ENCODE measurements at regions not wholly inside any gene's neighbourhood (a gene's known extent, or its start where the extent isn't known, plus 50 kb on each side); places are given as distances from the start of the nearest gene placed in this dataset.

DNA sequence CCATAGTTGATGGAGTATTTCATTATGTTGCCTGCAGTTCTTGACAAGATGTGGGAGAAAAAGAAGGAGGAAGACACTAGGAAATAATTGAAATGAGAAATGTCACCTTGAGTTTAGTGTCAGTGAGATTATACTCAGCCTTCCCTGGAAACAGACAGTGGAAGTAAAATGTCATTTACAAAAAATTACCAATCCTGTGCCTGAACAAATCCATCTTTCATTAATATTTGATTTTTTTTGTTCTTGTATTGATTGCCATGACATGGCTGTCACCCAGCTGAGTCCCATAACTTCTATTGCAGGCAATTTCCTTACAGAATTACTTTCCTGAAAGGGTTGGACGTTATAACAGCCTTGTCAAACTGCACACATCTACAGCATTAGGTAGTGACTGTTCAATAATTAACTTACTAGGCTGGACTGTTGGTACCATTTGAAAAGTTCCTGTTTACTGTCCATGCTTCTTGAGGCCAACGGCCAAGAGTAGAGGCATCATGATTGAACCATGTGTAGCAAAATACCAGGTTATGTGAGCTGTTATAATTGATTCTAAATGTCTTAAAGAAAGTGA is 572.2 kb upstream of the LMCD1 start:
- peaks cover 2% of the 10 kb centered on the region for H3K27me3 Mint-ChIP-seq (ENCODE audit: low read depth)
- H3K36me3 Mint-ChIP-seq = no peaks in the 10 kb centered on the region
- peaks cover 5% of the 10 kb centered on the region for H3K9me3 Mint-ChIP-seq
- no peak overlapping the region for H3K27ac Mint-ChIP-seq
- TF ChIP-seq, protein P1, sequence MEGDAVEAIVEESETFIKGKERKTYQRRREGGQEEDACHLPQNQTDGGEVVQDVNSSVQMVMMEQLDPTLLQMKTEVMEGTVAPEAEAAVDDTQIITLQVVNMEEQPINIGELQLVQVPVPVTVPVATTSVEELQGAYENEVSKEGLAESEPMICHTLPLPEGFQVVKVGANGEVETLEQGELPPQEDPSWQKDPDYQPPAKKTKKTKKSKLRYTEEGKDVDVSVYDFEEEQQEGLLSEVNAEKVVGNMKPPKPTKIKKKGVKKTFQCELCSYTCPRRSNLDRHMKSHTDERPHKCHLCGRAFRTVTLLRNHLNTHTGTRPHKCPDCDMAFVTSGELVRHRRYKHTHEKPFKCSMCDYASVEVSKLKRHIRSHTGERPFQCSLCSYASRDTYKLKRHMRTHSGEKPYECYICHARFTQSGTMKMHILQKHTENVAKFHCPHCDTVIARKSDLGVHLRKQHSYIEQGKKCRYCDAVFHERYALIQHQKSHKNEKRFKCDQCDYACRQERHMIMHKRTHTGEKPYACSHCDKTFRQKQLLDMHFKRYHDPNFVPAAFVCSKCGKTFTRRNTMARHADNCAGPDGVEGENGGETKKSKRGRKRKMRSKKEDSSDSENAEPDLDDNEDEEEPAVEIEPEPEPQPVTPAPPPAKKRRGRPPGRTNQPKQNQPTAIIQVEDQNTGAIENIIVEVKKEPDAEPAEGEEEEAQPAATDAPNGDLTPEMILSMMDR (IDR thresholded peaks at IDR 0.05; ENCODE audit: unreplicated experiment) = no peak
- no peaks in the 10 kb centered on the region for H3K4me1 Mint-ChIP-seq
- no peak overlapping the region for H3K4me3 Mint-ChIP-seq
- no peak for DNase-seq (ENCODE audit: low spot score in 2 of 2, unreplicated experiment in 2 of 2)

DNA sequence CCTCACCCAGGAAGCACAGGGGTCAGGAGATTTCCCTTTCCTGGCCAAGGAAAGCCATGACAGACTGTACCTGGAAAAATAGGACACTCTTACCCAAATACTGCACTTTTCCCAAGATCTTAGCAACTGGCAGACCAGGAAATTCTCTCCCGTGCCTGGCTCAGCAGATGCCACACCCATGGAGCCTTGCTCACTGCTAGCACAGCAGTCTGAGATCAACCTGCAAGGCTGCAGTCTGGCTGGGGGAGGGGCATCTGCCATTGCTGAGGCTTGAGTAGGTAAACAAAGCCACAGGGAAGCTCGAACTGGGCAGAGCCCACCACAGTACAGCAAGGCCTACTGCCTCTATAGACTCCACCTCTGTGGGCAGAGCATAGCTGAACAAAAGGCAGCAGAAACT is 567.3 kb upstream of the LMCD1 start:
- no peaks in the 10 kb centered on the region for H3K27me3 Mint-ChIP-seq (ENCODE audit: low read depth)
- H3K4me3 Mint-ChIP-seq = no peak overlapping the region
- TF ChIP-seq, protein P1 (IDR thresholded peaks at IDR 0.05; ENCODE audit: unreplicated experiment) = no peak
- H3K4me1 Mint-ChIP-seq = no peaks in the 10 kb centered on the region
- DNase-seq (ENCODE audit: low spot score in 2 of 2, unreplicated experiment in 2 of 2) = no peak
- peaks cover 46% of the 10 kb centered on the region for H3K9me3 Mint-ChIP-seq
- H3K36me3 Mint-ChIP-seq = no peaks in the 10 kb centered on the region
- no peak overlapping the region for H3K27ac Mint-ChIP-seq

DNA sequence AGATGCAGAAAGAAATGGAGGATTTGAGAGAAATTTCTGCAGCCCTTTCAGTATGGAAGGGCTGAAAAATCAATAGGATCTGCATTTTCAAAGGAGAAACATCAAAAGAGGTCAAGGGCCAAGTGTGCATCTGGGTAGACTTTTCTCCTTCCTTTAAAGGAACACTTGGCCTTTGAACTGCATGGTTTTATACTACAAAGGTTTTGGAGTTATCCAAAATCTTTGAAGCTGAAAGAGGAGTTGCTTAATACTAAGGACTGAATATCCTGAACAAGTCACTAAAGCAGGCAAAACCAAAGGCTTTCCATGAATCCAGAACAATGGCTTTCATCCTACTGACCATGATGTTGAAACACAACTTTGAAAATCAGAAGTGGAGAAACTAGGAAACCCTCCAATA is 553.7 kb upstream of the LMCD1 start:
- no peak overlapping the region for H3K27ac Mint-ChIP-seq
- TF ChIP-seq, protein P1 (IDR thresholded peaks at IDR 0.05; ENCODE audit: unreplicated experiment) = no peak
- DNase-seq (ENCODE audit: low spot score in 2 of 2, unreplicated experiment in 2 of 2) = no peak

DNA sequence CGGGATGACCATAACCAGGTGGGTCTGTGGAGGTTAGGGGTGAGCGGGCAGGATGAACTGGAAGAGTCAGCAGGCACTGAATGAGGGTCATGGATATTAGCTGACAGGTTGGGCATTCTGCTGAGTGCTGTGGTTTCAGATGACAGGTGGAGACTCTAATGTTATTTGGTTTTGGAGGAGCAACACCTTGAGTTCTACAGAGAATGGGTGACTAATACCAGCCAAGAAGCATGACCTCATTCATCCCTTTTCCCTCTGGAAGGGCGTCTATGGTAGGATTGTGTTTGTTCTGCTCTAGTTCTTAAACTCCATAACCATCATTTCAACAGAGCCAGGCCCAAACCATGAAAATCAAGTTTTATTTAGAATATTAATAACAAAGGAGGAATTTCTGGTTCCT is 550.7 kb upstream of the LMCD1 start:
- Mint-ChIP-seq H3K27me3 (ENCODE audit: low read depth) (no peaks in the 10 kb centered on the region), H3K27ac (no peak overlapping the region), H3K4me1 (no peaks in the 10 kb centered on the region), H3K36me3 (no peaks in the 10 kb centered on the region), H3K9me3 (no peaks in the 10 kb centered on the region), H3K4me3 (no peak overlapping the region)
- TF ChIP-seq, protein P1 (IDR thresholded peaks at IDR 0.05; ENCODE audit: unreplicated experiment) = no peak
- no peak for DNase-seq (ENCODE audit: low spot score in 2 of 2, unreplicated experiment in 2 of 2)

More for the DNA sequence above, 553.7 kb upstream of the LMCD1 start:
- no peaks in the 10 kb centered on the region for H3K9me3 Mint-ChIP-seq
- no peaks in the 10 kb centered on the region for H3K27me3 Mint-ChIP-seq (ENCODE audit: low read depth)
- no peaks in the 10 kb centered on the region for H3K36me3 Mint-ChIP-seq
- no peak overlapping the region for H3K4me3 Mint-ChIP-seq
- no peaks in the 10 kb centered on the region for H3K4me1 Mint-ChIP-seq

DNA sequence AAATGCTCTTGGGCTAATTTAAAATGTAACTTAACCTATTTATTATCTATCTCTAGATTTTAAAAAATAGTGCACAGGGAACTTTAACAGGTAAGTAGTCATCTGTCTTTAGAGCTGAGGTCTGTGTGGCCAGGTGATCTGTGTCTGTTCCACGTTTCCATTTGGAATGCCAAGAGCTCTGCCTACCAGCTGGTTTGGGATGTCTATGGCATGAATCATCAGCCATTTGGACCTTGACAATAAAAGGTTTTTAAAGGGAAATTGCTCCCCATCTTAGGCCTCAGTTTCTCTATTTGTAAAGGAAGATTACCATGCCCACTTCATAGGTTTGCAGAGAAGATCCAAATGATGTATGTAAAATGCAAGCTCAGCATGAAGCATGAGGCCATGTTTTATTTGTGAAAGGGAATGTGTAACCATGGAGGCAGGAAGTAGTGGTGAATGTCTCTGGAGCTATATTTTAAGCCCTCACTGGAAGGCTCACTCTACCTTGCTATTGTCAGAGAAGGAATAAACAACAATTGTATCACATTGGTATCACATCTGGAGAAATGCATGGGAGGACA is 548.1 kb upstream of the LMCD1 start:
- H3K27me3 Mint-ChIP-seq (ENCODE audit: low read depth) = no peaks in the 10 kb centered on the region
- no peak overlapping the region for H3K27ac Mint-ChIP-seq
- H3K4me1 Mint-ChIP-seq = no peaks in the 10 kb centered on the region
- H3K9me3 Mint-ChIP-seq = no peaks in the 10 kb centered on the region
- no peak for DNase-seq (ENCODE audit: low spot score in 2 of 2, unreplicated experiment in 2 of 2)
- H3K4me3 Mint-ChIP-seq = no peak overlapping the region
- TF ChIP-seq, protein P1 (IDR thresholded peaks at IDR 0.05; ENCODE audit: unreplicated experiment) = no peak
- no peaks in the 10 kb centered on the region for H3K36me3 Mint-ChIP-seq

Data from mesothelial cell of epicardium (in vitro differentiated cells).